SU-DHL-6 (cell line): ENCODE measurements at regions not wholly inside any gene's neighbourhood (a gene's known extent, or its start where the extent isn't known, plus 50 kb on each side); places are given as distances from the start of the nearest gene placed in this dataset.
"Not testable (repeated sequence)": the region's sequence is repeated elsewhere in the genome, so short reads cannot be mapped to it uniquely, and the experiment has no call there.

ENCODE experiments used
- H2AFZ ChIP-seq: fragments of 200-600 bp; sonication (generic); 2 replicates; pipeline ENCODE4 v1.6.1; 2014; ENCODE audit warnings: low read depth, mild to moderate bottlenecking, moderate library complexity, mixed read lengths, antibody characterized with exemption, low read length; ENCODE audit not compliant: severe bottlenecking
- H3F3A ChIP-seq: fragments of 200-600 bp; shearing (Covaris generic); 2 replicates; pipeline ENCODE4 v1.6.0; 2016; ENCODE audit warnings: antibody characterized with exemption, mild to moderate bottlenecking; ENCODE audit not compliant: insufficient read depth
- H3K27ac ChIP-seq: fragments of 200-600 bp; sonication (generic); 2 replicates; pipeline ENCODE4 v1.5.1; 2016; ENCODE audit warnings: low read depth, mild to moderate bottlenecking, low read length, moderate library complexity, mixed read lengths
- H3K27me3 ChIP-seq: fragments of 200-600 bp; sonication (generic), shearing (Covaris generic); 2 replicates; pipeline ENCODE4 v1.6.0; 2014; ENCODE audit warnings: mild to moderate bottlenecking, low read length
- H3K36me3 ChIP-seq: fragments of 200-600 bp; sonication (generic); 2 replicates; pipeline ENCODE4 v1.6.1; 2014; ENCODE audit warnings: mild to moderate bottlenecking, low read length, mixed read lengths
- H3K4me2 ChIP-seq: fragments of 300-600, 200-600 bp; shearing (Covaris generic), sonication (generic); 2 replicates; pipeline ENCODE4 v1.6.0; 2014; ENCODE audit warnings: low read length, low read depth, mild to moderate bottlenecking; ENCODE audit not compliant: poor library complexity, severe bottlenecking
- H3K4me3 ChIP-seq: fragments of 200-600 bp; sonication (generic); 2 replicates; pipeline ENCODE4 v1.5.1; 2014; ENCODE audit warnings: antibody characterized with exemption, low read length, mild to moderate bottlenecking, mixed read lengths; ENCODE audit not compliant: insufficient read depth, poor library complexity, severe bottlenecking
- H3K79me2 ChIP-seq: fragments of 200-600 bp; sonication (generic); 2 replicates; pipeline ENCODE4 v1.6.1; 2014; ENCODE audit warnings: mild to moderate bottlenecking, low read length, moderate library complexity; ENCODE audit not compliant: insufficient read depth
- H3K9ac ChIP-seq: fragments of 200-600 bp; sonication (generic); 2 replicates; pipeline ENCODE4 v1.7.0; 2014; ENCODE audit warnings: mild to moderate bottlenecking, low read length
- H3K9me2 ChIP-seq: fragments of 200-600 bp; sonication (generic); replicated peaks from 2 replicates; pipeline ENCODE4 v1.6.1; 2014; ENCODE audit warnings: low read length; ENCODE audit not compliant: insufficient read depth
- H3K9me3 ChIP-seq: fragments of 200-600 bp; sonication (generic); 2 replicates; pipeline ENCODE4 v1.6.1; 2014; ENCODE audit warnings: low read length, mixed read lengths; ENCODE audit not compliant: insufficient read depth
- H4K20me1 ChIP-seq: fragments of 200-600 bp; sonication (generic); 2 replicates; pipeline ENCODE4 v1.6.1; 2014; ENCODE audit warnings: low read depth, mild to moderate bottlenecking, antibody characterized with exemption, low read length, moderate library complexity, mixed read lengths
- EZH2phosphoT487 ChIP-seq: fragments of 200-600 bp; sonication (generic), shearing (Covaris generic); conservative IDR thresholded peaks from 2 replicates; pipeline ENCODE4 v1.6.1; 2018; ENCODE audit warnings: mild to moderate bottlenecking, antibody characterized with exemption, low read length, moderate library complexity, mixed read lengths
- TF ChIP-seq, protein P1 (sequence below): fragments of 200-600 bp; sonication (generic); IDR thresholded peaks from one replicate; pipeline ENCODE4 v1.5.1; 2017; ENCODE audit warnings: antibody characterized with exemption, mild to moderate bottlenecking, low read length, moderate library complexity; ENCODE audit not compliant: insufficient read depth, poor library complexity, severe bottlenecking

DNA sequence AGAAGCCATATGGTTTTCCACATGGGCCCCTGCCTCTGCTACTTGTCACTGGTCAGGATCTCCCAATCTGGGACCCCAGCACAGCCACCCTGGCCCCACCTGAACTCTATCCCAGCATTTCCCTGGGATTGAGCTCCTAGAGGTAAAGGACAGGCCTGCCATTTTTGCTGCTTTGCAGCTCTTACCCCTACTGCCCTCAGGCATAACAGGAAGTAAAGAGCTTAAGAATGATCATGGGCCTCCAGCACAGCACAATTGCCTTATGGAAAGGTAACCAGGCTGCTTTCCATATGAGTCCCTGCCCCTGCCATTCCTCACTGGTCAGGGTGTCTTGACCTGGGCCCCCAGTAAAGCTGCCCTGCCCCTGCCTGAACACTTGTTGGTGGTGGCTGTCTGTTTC is 196.6 kb upstream of the XIST start:
- Histone ChIP-seq H3K79me2 (no peaks in the 10 kb centered on the region), H2AFZ (no peak overlapping the region), H3K27me3 (no peaks in the 10 kb centered on the region), H3K9ac (no peak overlapping the region), H3K4me3 (no peak overlapping the region), H3K9me2 (no peaks in the 10 kb centered on the region), H3K27ac (no peak overlapping the region), H3K4me2 (no peak overlapping the region), H4K20me1 (no peaks in the 10 kb centered on the region), H3F3A (no peaks in the 10 kb centered on the region), H3K36me3 (no peaks in the 10 kb centered on the region), H3K9me3 (no peaks in the 10 kb centered on the region)
- TF ChIP-seq, protein P1, sequence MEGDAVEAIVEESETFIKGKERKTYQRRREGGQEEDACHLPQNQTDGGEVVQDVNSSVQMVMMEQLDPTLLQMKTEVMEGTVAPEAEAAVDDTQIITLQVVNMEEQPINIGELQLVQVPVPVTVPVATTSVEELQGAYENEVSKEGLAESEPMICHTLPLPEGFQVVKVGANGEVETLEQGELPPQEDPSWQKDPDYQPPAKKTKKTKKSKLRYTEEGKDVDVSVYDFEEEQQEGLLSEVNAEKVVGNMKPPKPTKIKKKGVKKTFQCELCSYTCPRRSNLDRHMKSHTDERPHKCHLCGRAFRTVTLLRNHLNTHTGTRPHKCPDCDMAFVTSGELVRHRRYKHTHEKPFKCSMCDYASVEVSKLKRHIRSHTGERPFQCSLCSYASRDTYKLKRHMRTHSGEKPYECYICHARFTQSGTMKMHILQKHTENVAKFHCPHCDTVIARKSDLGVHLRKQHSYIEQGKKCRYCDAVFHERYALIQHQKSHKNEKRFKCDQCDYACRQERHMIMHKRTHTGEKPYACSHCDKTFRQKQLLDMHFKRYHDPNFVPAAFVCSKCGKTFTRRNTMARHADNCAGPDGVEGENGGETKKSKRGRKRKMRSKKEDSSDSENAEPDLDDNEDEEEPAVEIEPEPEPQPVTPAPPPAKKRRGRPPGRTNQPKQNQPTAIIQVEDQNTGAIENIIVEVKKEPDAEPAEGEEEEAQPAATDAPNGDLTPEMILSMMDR, result no peak
- TF ChIP-seq EZH2phosphoT487, result no peak

DNA sequence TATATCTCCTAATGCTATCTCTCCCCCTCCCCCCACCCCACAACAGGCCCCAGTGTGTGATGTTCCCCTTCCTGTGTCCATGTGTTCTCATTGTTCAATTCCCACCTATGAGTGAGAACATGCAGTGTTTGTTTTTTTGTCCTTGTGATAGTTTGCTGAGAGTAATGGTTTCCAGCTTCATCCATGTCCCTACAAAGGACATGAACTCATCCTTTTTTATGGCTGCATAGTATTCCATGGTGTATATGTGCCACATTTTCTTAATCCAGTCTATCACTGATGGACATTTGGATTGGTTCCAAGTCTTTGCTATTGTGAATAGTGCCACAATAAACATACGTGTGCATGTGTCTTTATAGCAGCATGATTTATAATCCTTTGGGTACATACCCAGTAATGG is 181.6 kb upstream of the XIST start:
- not testable (repeated sequence) for H3K27me3 ChIP-seq, H3K27ac ChIP-seq, H4K20me1 ChIP-seq, H2AFZ ChIP-seq, H3K4me3 ChIP-seq, H3K9me2 ChIP-seq, H3K4me2 ChIP-seq, H3K9me3 ChIP-seq, H3K36me3 ChIP-seq, H3K9ac ChIP-seq, H3K79me2 ChIP-seq, H3F3A ChIP-seq

DNA sequence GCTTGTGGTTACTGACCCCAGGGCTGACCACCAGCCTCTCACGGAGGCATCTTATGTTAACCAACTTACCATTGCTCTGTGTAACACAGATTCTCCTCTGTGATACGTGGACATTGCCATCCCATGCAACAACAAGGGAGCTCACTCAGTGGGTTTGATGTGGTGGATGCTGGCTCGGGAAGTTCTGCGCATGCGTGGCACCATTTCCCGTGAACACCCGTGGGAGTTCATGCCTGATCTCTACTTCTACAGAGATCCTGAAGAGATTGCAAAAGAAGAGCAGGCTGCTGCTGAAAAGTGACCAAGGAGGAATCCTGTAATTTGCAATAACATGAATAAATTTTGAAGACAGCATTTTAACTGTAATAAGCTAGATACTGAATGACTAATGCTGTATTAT is 179.0 kb upstream of the XIST start:
- H3K9ac ChIP-seq, H3K9me3 ChIP-seq, H3K27me3 ChIP-seq, H3K4me2 ChIP-seq, H2AFZ ChIP-seq, H4K20me1 ChIP-seq, H3K27ac ChIP-seq, H3K4me3 ChIP-seq, H3F3A ChIP-seq, H3K9me2 ChIP-seq, H3K36me3 ChIP-seq, H3K79me2 ChIP-seq: not testable (repeated sequence)

DNA sequence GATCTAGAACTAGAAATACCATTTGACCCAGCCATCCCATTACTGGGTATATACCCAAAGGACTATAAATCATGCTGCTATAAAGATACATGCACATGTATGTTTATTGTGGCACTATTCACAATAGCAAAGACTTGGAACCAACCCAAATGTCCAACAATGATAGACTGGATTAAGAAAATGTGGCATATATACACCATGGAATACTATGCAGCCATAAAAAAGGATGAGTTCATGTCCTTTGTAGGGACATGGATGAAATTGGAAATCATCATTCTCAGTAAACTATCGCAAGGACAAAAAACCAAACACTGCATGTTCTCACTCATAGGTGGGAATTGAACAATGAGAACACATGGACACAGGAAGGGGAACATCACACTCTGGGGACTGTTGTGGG is 178.3 kb upstream of the XIST start:
- not testable (repeated sequence) for H3K27ac ChIP-seq, H3K36me3 ChIP-seq, H3K27me3 ChIP-seq, H3K4me2 ChIP-seq, H4K20me1 ChIP-seq, H3K79me2 ChIP-seq, H3K9me3 ChIP-seq, H3K9me2 ChIP-seq, H3K9ac ChIP-seq, H3F3A ChIP-seq, H3K4me3 ChIP-seq, H2AFZ ChIP-seq

DNA sequence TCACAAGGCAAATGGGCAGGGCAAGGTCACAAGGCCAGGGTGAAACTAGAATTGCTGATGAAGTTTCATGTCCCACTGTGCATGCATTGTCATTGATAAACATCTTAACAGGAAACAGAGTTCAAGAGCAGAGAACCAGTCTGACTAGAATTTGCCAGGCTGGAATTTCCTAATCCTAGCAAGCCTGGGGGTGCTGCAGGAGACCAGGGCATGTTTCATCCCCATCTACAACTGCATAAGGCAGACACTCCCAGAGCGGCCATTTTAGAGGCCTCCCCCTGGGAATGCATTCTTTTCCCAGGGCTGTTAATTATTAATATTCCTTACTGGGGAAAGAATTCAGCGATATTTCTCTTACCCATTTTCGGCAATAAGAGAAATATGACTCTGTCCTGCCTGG is 172.6 kb upstream of the XIST start:
- not testable (repeated sequence) for H4K20me1 ChIP-seq, H3K9me3 ChIP-seq, H2AFZ ChIP-seq, H3K9me2 ChIP-seq, H3K4me3 ChIP-seq, H3K79me2 ChIP-seq, H3K4me2 ChIP-seq, H3F3A ChIP-seq, H3K27me3 ChIP-seq, H3K9ac ChIP-seq, H3K36me3 ChIP-seq, H3K27ac ChIP-seq
